ENCODE measurements at regions not wholly inside any gene's neighbourhood (a gene's known extent, or its start where the extent isn't known, plus 50 kb on each side); places are given as distances from the start of the nearest gene placed in this dataset.

DNA sequence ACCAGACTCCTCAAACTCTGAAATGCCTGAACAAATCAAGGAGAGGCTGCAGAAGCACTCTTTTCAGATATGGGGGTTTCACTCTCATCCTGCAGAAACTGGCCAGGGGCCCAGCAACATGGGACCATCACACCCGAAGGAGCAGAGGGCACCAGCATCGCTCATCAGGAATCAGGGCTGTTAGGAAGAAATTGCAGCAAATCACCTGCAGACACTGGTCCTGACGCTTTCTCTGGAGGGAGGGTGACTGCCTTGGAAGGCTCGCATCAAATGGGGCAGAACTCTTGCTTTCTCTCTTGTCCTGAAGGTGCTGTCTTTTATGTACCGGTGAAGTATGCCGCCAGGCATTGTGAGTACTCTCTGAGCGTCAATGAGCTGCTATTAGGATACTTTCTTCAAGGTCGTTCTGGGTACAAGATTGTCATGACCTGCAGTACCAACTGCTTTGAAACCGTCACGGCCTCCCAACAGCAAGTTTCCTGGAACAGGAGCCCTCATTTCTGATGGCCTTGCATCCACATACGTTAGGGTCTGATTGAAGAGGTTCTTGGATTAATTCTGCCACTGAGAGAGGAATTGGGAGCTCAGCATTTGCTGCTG is 155.7 kb upstream of the SOX1 start:
- no peak for DNase-seq

DNA sequence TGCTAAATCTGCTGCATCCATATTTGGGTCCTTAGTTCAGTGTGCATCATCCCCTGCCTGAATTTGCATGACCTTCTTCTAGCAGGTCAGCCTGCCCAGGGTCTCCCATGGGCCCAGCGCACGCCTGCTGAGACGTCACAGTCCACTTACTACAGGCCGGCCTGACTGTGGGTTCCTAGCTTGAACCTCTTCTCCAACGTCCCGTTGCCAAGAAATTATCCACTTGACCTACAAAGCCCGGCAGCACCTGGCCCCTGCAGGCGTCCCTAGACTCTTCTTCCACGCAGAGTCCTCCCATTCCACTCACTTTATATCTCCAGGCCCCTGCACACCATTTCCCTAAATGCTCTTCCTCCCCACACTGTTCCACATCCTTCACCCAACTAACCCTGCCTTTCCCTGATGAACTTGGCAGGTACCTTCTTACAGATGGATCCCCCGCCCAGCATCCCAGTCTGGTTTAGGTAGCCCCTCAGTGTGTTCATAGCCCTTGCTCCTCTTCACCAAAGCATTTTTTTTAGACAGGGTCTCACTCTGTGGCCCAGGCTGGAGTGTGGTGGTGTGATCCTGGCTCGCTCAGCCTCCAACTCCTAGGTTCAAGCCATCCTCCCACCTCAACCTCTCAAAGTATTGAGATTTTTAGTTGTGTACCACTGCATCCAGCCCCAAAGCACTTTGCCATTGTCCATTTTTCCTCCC is 155.0 kb upstream of the SOX1 start:
- no peak for DNase-seq

DNA sequence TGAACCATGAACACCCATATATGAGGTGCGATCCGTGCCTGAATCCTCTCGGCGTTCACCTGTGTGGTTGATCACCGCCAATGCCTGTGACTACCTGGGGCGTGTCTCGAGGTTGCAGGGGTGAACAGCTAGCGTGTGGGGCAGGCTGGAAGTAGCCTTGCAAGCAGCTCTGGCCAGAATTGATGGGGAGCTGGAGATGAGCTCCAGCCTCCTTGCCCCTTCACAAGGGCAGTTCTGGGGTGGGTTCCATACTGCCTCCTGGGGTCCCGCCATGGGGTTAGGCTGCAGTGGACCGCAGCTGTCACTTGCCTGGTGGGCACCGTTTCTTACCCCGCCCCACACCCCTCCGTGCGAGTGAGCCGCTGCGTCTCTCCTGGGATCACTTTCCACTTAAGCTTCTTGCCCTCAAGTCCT is 154.5 kb upstream of the SOX1 start:
- no peak for DNase-seq

DNA sequence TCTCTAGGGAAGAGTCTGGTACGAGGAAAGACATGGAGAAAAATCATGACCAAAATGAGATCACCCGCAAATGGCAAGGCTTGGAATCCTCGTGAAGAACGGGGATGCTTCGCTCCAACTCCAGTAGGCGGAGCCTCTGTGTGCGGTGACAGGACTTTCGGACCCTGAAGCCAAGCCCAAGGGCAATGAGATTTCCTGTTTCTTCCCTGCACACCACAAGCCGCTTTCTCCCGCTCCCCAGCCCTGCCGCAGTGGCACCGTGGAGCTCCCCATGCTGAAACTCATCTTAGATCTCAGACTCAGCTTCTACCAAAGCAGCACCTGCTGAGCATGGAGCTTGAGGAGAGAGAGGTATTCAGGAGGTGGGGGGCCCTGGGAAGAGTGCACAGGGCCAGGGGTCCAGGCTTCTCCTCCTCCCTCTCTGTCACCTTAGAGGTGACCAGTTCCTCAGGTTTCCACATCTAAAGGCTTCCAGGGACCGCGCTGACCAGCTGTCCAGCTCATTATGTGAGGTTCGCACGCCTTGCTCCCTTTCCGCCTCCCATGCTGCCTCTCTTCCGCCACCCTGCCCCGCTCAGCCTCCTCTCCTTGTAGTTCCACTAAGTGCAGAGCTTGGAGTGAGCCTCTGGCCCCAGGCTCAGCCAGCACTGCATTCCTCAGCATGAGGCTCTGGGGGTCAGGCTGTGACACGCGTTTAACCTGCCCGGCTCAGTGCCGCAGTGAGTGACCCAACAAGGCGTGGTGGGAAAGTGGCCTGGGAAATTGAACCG is 153.8 kb upstream of the SOX1 start:
- DNase-seq = no peak

DNA sequence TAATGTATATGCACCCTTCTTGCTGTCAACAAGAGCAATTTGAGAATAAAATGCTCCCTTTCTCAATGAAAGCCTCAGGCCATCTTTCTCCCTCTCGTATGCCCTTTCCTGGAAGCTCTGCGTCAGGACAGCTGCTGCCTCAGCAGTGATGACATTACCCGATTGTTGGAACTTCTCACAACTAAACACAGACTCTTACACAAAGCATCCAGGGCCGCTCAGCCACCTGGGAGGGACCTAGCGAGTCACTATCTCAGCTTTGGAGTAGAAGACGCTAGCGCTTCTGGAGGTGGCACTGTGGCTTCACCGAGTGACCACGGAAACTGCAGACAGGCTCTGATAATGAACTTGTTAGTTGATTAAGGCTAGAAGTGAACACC is 153.2 kb upstream of the SOX1 start:
- no peak for DNase-seq

DNA sequence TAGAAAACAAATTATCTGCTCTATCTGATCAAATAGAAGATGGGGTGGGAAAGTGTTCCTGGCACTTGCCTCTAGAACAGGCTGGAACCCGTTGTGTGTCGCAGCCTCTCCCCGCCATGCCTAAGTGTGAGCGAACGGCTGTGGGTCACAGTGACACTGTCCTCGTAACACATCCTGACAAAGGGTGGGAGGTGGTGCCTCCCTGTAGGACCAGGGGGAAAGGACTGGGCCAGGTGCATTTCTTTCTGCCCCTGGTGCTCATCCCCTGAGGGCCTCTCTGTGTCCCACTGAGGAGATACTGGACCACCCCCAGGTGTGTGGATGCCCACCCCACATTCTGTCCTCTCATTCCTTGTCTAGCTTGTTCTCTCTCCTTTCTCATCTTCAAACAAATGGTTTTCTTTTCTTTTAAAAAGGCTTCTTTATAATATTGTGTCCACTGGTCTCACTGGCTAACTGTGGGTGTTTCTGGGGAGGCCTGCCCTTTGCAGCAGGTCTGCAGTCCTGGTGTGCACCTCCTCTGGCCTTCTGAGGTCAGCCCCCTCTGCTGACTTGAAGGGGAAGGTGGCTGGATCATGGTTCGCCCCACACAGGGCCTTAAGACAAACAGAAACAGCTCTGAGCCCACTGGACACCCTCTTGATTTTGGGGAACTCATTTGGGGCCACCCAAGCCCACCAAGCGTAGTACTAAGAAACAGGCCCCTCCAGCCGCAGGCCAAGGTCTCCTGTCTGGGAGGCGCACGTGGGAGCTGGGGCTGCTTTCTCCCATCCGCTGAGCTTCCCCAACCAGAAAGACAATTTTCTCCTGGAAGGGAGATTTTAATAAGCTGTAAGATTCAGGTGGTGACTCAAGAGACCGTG is 152.5 kb upstream of the SOX1 start:
- DNase-seq = no peak

DNA sequence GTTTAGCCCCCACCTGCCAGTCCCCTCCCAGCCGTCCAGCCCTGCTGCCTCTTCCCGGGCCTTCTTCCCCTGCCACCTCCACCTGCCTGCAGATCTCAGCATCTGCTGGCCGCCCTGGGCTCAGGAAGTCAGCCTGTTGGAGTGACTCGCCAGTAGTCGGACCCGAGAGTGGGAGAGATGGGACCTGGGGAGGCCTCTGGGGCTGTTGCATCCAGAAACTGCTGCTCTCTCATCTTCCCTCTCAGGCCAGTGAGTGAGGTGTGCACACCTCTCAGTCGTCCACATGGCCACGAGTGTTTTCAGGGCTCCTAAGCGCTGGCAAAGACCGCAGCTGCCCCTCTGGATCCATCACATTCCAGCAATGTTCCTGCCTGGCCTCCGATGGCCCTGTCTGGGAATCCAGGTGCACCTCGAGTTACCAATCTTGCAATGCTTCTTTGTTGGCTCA is 151.8 kb upstream of the SOX1 start:
- no peak for DNase-seq

DNA sequence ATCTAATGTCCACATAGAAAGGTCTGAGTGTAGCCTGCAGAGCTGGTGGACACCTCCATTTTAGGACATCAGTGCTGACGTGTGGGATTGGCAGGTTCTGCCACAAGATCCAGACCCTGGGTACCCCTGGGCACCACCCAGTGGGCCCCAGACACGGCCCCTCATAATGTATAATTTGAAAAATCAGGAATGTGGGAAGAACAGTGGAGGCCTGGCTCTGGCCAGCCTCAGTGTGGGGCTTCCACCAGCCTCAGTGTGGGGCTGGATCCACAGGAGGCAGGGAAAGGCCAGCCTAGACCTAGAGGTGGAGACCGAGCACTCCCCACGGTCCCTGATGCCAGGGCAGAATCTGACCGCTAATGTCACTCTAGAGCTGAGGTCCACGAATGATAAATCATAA is 150.7 kb upstream of the SOX1 start:
- DNase-seq = no peak

DNA sequence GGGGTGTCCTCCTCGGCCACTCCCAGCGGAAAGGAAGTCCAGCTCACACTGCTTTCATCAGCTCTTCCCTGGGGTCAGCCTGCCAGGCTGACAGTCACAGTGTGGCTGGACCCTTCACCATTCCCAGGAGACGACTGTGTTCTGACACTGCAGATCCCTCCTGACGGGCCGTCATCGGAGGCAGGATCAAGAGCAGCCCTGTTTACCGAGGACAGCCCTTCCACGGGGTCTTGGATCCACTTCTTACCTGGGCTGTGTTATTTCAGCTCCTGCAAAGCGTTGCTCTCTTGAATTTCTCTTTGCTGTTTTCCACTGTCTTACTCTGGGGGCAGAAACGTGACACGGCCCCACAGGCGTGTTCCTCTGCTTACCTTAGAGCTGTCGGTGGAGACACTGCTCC is 149.9 kb upstream of the SOX1 start:
- DNase-seq = no peak

DNA sequence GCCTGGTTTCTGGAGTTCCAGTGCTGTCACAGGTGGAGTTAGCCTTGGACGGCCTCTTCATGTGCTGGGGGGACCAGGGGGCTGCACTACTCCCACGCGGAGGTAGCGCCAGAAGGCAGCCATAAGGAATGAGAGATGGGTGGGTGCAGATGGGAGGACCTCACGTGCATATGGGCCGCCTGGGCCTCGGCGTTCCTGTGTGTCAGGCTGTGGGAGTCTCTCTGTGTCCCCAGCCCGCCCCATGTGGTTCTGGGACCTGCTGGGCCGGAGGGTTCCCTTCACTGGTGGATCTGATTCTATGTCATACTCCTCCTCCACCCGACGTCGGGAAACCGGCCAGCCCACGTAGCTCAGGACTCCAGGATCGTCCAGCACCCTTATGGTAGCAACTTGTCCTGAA is 149.0 kb upstream of the SOX1 start:
- no peak for DNase-seq

DNA sequence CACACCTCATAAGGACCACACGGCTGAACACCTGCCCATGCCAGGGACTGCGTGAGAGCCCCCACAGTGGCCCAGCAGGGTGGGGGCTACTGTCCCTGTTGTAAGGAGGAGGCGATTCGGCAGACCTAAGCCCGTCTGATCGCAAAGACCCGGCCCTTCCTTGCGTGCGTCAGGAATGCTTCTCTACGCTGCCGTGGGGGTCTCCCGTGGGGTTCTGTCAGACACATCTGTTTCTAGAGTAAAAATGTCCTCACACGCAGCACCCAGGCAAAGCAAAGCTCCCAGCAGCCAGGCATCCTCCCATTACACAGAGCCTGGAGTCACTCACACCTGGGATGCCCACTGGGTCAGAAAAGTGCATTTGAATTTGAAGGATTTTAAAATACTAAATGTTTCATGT is 147.7 kb upstream of the SOX1 start:
- DNase-seq = no peak

DNA sequence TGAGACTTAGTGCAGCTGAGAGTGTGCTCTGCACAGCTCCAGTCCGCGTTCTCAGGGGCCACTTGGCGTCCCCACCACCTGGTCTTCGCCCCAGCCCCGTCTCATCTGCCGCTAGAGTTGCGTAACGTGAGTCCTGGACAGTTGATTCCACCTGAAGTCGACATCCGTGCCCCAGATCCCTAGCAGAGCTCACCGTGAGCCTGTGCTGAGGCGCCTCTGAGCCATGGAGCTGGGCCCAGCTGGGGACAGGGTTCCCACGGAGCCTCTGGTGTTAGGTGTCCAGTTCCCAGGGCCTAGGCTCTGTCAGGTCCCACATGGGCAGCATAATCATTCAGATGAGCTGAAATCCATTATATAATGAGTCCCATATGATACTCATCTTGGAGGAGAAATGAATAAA is 147.1 kb upstream of the SOX1 start:
- no peak for DNase-seq

DNA sequence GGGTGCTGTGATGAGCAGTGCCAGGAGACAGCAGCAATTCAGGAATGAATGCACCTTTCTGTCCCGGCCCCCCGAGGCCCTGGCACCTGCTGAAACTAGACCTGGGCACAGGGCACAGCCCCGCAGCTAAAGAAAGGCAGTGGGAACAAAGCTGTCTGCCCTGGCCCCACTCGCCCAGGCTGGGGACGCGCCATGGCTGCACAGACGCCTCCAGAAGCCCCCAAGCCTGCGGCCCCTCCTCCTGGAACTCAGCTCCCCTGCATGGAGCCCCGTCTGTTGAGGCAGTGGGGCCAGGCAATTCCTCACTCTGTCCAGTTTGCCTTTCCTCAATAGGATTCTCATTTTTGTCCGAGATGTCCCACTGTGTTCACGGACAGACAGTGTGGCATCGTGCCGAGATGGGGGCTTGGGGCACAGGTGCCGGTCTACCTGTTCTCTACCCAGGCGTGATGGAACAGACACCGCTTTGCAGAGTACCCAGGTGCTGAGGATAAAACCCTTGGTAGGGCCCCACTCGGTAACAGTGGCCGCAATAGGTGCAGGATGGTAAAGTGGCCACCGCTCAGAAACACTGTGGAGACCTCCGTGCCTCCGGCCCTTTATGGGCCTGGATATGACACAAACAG is 146.5 kb upstream of the SOX1 start:
- no peak for DNase-seq

DNA sequence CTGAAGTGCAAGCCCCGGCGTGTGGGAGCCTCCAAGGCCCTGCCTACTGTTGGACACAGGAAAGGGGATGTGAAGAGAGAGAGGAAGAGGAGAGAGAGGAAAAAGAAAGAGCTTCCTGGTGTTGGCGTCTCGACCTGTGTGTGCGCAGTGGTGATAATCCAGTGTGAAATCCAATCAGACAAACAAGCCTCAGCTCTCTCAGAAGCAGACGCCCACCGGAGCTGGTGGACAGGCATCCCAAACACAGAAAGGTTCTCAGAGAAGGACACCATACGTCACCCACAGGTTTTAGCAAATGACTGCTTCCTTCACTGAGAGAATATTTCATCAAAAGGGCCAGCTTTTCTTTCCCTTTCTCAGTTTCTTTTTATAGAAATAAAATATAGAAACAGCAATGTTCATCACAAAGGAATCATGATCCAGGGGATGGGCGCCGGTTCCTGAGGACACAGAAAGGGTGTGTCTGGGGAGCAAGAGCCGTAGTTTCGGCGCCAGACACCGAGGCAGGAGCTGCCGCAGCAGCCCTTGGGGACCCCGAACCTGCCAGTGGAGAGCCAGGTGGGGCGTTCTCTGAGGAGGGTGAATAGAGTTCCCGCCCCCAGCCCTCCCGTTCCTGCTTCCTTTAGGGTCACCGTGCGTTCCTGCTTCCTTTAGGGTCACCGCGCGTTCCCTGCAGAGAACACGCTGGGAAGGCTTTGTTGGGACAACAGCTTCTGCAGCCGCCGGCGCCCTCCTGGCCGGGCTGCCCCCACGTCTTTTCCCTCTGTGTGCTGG is 145.8 kb upstream of the SOX1 start:
- DNase-seq = no peak

DNA sequence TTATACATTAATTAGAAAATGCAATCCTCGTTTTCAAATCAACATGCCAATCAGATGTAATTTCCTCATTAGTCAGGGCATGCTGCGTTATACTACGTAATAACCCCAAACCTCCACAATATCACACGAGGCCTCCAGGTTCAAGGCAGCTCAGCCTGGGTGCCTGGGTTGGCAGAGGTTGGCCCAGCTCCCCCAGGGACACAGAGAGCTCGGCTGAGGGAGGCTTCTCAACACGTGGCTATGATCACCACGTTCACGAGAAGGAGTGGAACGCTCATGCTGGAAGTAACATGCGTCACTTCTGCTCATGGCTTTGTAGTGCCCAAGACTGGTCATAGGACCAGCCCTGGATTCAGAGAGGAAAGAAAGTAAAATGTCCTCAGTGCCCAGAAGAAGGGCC is 144.9 kb upstream of the SOX1 start:
- DNase-seq = no peak

DNA sequence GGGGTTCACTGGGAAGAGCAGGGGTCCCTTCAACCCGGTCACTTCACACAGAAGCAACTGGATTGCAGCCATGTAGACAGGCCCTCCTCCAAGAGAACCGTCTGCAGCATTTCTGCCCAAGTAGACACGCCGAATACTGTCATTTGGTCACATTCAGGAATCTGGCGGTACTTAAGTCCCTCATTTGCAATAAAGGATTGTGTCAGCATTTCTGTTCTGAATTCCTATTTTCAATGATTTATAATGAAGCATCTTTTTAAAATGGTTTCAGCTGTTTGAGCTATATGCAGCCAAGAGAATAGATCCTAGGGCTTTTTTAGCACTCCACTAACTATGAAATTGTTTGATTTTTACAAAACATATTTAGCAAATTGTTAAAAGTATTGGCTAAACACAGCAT is 143.5 kb upstream of the SOX1 start:
- no peak for DNase-seq

DNA sequence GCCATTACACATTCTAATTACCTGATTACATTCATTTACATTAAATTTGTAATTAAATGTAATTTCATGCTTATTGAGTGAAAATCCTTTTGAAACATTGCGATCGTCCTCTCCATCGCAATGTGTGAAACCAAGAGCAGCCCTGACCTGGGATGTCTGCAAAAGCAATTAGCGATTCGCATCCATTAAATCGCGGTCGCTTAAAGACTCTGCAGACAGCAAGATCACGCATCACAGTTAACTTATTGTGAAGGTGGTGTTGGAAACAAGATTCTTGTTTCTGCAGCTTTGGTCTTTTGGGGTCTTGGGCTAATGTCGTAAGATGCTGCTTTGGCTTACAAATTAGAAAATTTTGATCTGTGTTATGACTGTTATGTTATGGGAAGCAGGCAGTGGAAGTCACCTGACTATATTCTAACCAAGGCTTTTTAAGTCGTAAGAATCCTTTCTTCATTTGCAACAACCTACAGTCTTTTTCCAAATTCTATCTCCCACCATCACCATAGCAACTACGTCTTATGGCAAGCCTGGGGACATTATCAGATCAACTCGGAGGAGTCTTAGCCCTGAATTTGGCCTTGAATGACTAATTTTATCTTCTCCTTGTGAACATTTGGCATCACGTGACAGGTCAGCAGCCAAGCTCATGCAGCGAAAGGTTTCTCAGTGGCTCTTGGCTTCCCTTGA is 142.8 kb upstream of the SOX1 start:
- DNase-seq = no peak

DNA sequence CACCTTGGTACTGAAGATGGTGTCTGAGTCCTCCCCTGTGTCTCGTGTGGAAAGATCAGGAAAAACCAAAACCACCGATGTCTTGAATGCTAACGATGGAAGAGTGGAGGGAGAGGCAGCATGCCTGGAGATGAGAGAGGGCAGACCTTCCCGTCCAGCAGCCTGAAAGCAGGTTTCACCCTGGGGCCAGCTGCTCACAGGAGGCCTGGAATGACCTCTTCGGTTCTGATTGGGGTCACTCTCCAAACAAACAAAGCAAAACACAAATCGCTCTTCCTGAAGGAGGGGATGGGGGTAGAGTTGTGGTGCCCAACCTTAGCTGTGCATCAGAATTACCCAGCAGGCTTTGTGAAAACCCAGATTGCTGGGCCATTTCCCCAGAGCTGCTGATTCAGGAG is 142.3 kb upstream of the SOX1 start:
- DNase-seq = no peak

DNA sequence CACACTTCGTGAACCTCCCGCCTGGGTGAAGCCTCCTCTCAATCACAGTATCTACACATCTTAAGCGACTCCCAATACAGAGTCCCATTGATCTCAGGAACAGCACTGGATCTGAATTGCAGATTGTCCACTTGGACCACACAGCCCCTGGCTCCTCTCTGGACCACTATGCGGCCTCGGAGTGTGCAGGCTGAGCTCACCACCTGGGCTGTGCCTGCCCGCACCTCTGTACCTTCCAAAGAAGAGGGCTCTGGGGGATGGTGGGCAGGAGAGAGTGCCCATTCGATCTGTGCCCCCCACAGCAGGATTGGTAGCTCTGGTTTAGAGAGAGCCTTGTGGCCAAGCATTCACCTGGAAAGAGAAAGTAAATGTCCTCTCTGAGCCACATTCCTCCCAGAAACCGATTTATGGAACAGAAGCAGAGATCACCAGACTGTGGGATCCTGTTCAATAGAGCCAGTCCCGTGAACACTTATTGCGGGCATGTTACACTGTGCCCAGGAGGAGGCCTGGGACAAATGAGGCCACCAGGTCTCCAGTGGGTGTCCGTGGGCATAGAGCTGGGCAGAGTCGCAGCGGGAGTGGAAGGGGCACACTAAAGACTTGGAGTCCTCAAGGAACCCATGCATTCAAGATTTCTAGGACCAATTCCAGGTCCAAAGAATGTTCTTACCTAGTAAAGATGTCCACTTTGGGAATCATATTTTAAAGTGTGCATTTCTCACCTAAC is 141.6 kb upstream of the SOX1 start:
- no peak for DNase-seq

DNA sequence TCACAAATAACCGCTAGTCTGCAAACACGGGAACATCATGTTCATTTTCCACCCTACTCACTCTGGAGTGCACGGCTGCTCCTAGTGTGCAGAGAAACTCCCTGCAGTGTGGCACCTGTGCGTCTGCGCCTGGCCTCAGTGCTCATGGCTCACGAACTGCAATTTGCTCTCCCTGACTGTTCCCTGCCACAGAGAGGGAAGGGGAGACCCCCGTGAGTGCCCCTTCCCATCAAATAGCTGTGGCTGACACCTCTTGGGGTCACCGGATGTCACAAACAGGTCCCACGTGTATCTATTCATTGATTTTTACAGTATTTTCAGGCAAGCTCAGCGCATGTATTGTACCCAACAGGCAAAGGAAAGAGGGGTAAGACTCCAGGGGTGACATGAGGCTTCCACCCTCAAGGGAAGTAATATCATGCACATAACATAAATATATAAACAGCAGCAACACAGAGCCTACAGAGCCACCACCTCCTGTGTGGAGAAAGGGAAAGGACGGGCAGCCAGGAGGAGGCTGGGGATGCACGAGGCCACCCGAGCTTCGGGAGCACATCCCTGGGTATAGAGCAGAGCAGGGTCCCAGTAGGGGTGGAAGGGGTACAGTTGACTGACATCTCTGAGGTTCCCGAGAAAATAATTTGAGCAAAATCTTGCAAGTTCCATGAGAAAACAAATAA is 140.3 kb upstream of the SOX1 start:
- no peak for DNase-seq
